ENCODE measurements at regions not wholly inside any gene's neighbourhood (a gene's known extent, or its start where the extent isn't known, plus 50 kb on each side); places are given as distances from the start of the nearest gene placed in this dataset.

DNA sequence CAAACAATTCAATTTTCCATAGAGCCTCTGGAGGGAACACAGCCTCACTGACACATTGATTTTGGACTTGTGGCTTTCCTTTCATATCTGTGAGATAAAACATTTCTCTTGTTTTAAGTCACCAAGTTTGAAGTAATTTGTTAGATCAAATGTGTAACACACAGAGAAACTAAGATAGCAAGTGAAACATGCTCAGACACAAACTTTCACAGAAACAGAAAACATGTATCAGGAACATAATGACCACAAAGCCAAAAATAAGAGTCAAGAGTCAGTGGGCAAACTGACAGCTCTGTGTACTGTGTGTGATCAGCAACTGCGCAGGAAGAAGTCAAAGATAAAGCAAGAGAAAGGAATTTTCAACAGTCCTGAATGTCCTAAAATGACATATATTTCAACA, 1237.5 kb downstream of the AMY1C start:
- TF ChIP-seq, protein P1, sequence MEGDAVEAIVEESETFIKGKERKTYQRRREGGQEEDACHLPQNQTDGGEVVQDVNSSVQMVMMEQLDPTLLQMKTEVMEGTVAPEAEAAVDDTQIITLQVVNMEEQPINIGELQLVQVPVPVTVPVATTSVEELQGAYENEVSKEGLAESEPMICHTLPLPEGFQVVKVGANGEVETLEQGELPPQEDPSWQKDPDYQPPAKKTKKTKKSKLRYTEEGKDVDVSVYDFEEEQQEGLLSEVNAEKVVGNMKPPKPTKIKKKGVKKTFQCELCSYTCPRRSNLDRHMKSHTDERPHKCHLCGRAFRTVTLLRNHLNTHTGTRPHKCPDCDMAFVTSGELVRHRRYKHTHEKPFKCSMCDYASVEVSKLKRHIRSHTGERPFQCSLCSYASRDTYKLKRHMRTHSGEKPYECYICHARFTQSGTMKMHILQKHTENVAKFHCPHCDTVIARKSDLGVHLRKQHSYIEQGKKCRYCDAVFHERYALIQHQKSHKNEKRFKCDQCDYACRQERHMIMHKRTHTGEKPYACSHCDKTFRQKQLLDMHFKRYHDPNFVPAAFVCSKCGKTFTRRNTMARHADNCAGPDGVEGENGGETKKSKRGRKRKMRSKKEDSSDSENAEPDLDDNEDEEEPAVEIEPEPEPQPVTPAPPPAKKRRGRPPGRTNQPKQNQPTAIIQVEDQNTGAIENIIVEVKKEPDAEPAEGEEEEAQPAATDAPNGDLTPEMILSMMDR (IDR thresholded peaks at IDR 0.05; ENCODE audit: low read length) = no peak
- TF ChIP-seq EZH2phosphoT487 (IDR thresholded peaks at IDR 0.05; ENCODE audit: low read length) (no peak), EZH2 (optimal IDR thresholded peaks at IDR 0.05; ENCODE audit: low read depth, low read length) (no peak)

All from MM.1S (cell line).